Cardiac septum (tissue), 1 donor: ENCODE measurements at regions not wholly inside any gene's neighbourhood (a gene's known extent, or its start where the extent isn't known, plus 50 kb on each side); places are given as distances from the start of the nearest gene placed in this dataset.

Experiments
- DNase-seq: peaks from one replicate; pipeline ENCODE4 v3.0.0-alpha.2; 2020; ENCODE audit warnings: low spot score
- intact Hi-C: fragments of 100-400 bp; cut with DNase I; formaldehyde crosslinking; loops from one replicate; pipeline ENCODE4 v1.14.0; 2022
- donor health status: DM: no; HTN: no; CAD: no.

DNA sequence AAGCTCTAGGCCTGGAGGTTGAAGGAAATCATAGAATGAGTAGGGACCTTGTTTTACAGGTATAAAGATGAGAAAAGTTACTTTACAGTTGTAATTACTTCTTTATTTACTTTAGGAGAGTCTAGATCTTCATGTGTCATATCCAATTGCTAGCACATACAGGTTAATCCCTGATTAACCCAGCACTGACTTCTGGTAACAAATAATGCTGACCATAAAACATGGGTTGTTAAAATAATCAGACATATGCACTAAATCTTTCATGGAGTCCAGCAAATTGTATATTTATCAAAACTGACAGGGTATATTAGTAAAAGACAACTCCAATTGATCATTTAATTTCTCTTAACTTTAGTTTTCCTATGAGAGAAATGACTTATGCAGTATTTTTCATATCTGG is 245.2 kb downstream of the NFKBIZ start:
- DNase-seq, result no peak
- intact Hi-C loops, result no loop called here

DNA sequence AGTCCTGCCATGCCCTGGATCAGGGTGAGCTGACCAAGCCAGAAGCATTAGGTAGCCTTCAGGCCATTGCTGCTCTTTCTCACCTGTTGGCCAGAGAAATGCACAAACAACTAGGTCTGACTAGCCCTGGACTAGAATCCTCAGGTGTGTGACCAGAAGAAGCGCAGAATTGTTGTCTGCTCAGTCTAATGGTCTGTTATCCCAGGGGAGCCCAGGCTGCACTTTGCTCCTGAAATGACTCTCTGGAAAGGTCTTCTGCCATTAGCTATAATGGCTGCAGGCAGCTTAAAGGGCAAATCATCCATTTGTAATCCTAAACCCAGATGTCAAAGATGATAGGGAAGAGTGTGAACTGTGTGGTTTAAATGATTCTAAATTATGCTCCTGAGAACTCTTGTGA is 246.1 kb downstream of the NFKBIZ start:
- intact Hi-C loops, result no loop called here
- DNase-seq, result no peak

DNA sequence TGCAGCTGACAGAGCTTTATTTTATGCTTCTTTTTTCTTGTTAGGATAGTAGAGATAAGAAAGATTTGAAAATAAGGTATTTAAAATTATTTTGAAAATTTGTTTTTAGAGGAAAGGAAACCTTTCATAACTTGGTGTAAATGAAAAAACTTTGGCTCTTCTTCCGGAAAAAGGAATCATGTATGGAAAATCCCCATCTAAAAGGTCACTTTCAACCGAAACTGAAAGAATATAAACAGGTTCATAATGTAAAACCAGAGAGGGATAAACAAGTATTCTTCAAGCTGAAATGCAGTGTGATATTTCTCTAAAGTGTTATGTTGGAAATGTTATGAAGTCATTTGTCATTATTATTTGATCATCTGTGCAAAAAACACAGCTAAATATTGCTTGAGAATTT is 246.8 kb downstream of the NFKBIZ start:
- intact Hi-C loops, result no loop called here
- DNase-seq, result no peak

DNA sequence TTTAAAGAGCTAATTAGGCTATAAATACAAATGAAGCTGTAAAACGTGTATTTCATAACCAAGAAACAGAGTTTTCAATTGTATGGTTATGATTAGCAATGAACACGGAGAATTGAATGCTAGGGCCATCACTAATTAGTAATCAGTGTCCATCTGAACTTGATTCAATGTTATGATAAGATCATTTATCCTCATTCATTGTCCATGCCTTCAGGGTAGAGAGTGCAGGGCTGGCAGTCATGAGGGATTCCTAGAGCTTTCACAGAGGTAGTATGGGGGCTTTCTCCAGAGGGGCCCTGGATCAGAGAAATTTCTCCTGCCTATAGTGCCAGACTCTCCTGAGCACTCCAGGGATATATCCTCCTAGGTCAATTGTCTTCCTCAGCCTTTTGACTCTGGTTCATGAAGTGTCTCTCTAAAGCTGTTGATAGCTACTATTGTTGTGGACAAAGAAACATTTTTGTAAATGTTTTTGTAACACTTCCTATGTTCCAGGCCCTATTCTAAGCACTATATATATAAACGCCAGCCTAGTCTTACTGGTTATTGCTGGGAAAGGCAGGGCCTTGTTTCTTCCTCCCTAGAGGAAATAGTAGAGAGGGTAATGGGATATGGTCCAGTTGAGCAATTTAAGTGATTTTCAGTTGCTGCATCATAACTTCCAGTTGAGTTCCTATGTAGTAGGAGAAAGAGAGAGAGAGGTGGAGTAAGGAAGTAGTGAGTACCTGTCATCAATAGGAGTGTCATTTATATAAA is 249.0 kb downstream of the NFKBIZ start:
- DNase-seq, result no peak
- intact Hi-C loops, result no loop called here

DNA sequence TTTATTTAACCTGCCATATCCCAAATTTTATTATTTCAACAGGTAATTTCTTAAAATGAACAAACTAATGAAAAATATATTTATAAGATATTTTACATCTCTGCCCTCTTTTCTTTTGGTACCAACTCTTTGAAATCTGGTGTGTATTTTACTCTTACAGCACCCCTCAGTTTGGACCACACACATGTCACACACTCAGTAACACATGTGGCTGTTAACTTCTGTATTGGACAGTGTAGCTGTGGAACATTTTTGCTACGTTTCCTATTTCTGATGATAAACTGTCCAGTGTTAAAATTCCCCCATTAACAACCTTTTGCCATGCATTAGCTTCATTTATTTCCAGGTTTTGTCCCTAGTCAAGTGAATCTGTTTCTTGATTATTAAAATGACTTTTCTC is 250.6 kb downstream of the NFKBIZ start:
- intact Hi-C loops, result no loop called here
- no peak for DNase-seq

DNA sequence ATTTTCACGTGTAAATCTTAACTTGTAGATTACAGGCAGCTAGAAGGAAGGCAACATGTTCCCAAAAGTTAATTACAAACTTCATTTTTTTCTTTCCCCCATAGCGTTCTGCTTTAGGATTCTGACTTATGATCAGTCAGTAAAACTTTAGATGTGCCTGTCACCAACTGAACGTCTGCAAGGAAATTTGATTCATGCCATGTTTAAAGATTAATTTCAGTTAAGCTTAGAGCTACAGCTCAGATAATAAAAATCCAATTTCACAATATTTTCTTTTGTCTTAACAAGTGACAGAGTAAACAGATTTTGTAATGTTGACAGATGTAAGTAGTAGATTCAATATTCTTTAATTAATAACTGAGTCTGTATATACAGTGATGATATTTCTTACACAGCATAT is 253.1 kb downstream of the NFKBIZ start:
- intact Hi-C loops, result no loop called here
- DNase-seq, result no peak

DNA sequence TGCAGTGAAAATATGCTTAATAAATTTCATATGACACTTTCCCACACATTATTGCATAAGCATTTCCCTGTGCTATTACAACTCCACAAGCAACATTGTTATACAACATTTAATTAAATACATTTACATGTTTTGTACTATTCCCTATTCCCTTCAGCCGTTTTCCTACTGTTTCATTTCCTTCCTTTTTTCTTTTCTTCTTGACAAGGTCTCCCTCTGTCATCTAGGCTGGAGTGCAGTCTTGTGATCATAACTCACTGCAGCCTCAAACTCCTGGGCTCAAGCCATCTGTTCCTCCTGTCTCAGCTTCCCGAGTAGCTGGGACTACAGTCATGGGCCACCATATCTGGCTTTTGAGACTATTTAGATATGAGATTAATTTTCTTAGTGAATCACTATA is 254.7 kb downstream of the NFKBIZ start:
- no peak for DNase-seq
- intact Hi-C loops, result no loop called here

DNA sequence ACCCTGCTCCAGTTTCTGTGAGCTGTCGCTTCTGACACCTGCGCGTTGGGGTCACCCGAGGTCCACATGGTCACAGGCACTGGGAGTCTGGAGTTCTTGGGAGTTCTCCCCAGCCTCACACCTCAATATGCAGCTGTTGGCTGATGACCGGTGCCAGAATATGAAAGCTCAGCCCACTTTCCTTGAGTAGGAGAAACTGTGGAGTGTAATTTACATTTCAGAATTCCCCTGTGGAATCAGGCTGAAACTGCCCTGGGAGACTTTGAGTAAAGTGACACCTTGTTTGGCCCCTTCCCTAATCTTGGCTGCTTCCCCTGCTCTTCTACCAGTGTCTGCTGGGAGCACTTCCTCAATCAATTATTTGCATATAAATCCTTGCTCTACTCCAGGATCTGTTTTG is 255.9 kb downstream of the NFKBIZ start:
- DNase-seq, result no peak
- intact Hi-C loops, result no loop called here

DNA sequence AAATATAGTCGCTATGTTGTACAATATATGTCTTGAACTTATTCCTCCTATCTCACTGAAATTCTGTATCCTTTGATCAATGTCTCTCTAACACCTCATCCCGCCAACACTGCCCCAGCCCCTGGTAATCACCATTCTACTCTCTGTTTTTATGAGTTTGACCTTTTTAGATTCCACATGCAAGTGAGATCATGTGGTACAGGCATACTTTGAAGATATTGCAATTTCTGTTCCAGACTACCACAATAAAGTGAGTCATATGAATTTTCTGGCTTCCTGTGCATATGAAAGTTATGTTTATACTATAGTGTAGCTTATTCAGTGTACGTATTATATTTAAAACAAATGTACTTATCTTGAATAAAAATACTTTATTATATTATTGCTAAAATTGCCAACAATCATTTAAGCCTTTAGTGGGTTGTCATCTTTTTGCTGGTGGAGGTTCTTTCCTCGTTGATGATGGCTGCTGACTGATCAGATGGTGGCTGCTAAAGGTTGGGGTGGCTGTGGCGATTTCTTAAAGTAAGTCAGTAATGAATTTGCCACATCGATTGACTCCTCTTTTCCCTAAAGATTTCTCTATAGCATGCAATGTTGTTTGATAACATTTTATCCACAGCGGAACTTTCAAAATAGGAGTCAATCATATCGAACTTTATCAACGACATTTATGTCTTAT is 257.2 kb downstream of the NFKBIZ start:
- no peak for DNase-seq
- intact Hi-C loops, result no loop called here

DNA sequence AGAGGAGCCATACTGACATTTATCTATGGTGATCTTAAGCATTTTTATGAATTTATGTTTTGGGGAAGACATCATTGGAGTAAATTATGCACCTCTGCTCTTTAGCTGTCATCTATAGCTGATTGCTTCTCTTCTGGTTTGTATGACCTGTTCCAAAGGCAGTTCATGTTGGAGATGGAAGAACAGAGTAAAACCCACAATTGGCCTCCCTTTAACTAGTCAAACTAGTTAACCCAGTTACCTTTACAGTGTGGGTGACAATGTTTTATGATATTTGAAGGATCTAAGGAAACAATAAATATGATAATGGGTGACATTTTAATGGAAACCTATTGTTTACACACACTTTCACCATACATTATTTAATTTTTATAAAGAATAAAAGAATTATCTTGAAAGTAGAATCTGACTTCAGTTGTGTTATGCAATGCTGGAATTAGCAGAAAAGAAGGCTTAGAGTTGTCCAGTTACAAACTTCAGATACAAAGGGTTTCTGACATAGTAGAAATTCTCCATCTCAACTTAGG is 263.5 kb downstream of the NFKBIZ start:
- intact Hi-C loops, result no loop called here
- DNase-seq, result no peak

DNA sequence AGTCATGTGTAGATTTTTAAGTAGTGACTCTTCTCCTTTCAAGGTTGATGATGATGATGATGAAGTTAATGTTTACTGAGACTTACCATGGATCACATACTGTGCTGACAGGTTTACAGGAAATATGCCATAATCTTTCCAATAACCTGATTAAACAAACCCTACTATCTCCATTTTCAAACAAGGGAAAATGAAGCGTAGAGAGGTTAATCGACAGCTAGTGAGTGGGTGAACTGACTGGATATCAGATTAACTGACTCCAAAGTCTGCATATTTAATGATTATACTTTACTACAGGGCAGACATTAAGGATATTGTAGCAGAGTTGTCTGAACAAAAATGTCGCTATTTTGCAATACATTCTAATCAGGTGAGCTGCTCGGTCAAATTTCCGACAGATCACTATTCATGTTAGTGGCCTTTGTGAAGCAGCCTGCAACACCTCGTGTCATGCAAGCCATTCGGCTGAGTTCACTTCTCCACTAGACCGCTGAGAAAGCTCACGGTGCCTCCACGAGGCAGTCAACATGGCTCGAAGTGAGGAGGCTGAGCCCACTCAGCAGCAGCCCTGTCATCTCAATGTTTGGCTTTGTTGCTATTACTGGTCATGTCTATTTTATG is 264.2 kb downstream of the NFKBIZ start:
- no peak for DNase-seq
- intact Hi-C loops, result no loop called here

DNA sequence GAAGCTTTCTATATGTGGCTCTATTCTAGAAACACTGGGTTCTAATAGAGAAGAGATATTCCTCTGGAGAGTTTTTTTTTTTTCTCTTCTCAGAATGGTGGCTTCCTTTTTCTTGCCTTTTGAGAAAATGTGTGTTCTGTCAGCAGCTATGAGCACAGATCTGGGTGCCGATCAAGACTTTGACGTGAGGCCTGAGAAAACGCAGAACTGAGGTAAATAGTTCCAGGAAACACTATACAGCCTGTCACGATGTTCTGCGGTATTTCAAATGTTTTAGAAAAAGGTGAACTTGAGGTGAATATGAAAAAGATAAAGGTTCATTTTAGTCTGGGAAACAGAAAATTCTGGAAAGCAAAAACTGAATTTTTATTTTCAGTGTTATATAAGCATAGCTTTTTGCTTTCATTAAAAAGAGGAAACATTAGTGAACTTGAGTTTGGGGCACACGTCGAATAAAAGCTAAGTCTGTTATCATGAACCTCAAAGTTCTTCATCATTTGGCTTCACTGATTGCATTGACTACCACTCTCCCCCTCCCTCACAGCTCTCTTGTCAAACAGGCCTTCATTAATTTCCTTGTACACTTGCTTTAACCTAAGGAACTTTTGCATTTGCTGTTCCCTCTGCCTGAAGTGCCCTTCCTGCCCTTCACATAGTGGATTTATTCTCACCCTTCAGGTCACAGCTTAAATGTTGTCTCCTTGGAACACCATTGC is 265.1 kb downstream of the NFKBIZ start:
- no peak for DNase-seq
- intact Hi-C loops, result no loop called here

DNA sequence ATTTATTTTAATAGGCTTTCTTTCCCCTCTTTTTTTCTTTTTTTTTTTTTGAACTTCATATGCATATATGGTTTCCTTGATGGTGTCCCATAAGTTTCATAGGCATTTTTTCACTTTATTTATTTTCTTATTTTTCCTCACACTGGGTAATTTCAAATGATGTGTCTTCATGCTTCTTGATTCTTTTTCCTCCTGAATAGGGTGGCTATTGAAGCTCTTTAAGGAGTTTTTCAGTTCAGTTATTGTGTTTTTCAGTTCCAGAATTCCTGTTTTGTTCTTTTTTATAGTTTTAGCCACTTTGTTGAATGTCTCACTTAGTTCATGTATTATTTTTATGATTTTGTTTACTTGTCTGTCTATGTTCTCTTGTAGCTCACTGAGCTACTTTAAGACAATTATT is 273.2 kb downstream of the NFKBIZ start:
- intact Hi-C loops, result no loop called here
- no peak for DNase-seq

DNA sequence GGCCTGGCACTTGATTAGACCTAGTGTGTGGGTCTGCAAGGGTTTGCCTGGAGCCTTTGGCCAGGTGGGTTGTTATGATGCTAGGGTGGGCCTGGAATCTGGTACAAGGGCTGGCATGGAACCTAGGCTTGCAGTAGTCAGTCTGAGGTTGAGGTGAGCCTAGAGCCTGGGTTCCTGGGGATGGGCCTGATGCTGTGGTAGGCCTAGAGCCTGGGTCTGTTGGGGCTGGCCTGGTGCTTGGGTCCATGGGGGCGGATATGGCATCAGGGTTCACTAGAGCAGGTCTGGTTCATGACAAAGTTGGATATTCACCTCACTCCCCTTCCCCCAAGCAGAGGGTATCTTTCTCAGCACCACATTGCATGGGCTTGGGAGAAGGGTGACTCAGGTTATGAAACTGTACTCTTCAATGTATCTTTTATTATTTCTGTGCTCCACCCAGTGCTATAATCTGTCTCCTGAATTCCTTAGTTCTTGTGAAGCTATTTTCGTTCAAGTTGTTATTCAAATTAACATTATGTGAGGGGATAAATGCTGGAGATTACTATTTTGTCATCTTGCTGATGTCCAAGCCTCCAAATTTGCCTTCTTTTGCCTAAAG is 274.4 kb downstream of the NFKBIZ start:
- intact Hi-C loops, result no loop called here
- no peak for DNase-seq

DNA sequence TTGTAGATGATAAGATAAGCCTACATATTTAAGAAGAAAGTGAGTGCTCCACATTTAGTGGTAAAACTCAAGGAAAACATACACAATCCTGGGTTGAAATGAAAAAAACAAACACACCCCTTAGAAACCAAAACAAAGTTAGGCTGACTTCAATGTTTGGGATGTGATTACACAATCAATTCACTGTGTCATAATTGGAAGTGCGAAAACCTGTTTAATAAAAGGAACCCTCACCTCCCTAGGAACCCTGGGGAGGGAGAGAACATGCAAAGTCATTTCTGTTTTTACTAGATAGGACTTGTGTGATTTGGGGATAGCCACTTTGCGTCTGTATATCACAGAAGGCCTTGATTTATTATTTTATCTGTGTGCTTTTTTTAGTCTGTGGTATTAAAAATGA is 275.0 kb downstream of the NFKBIZ start:
- DNase-seq, result no peak

DNA sequence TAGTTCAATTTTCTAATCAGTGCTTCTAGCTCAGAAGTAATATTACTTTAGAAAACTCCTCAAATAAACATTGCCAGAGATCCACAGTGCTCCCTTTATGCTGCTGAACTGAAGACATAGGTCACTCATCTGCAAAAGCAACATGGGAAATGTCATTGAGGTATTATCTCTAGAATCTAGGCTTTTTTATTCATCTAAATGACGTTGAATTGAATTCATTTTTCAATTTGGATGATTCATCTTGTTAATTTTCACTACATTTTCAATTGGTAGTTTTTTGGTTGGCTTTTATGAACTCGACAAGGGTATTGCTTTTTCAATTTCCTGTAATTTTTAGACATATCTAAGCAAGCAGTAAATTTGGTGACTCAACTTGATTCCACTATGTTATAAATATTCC is 275.4 kb downstream of the NFKBIZ start:
- intact Hi-C loops, result no loop called here
- no peak for DNase-seq

More for the DNA sequence above, 275.0 kb downstream of the NFKBIZ start:
- intact Hi-C loops, result no loop called here

DNA sequence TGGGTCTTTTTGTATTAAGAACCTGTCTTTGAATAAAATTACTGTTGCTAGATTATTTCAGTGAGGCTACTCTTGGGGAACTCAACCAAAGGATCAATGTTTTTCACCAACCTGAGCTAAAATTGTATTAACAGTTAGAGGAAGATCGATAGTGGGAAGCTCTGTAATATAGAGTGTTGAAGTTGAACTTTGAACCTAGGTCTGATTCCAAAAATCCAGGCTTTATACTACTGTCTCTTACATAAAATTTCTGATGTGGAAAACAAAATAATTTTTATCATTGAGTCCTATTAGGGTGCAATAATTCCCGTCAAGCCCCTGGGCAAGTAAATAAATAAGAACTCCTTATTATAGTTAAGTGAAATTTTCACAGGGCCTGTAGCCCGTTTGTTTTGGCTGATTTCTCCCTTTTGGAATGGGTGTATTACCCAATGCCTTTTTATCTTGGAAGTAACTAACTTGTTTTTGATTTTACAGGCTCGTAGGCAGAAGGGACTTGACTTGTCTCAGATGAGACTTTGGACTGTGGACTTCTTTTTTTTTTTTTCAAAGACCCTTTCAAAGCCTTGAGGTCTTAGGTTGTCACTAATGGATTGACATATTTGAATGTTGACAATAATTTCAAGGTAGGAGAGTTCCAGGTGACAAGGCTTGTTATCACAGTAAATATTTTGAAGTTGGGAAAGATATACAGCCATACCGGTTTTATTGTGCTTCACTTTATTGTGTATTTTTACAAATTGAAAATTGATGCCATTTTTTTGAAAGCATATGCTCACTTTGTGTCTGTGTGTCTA is 276.1 kb downstream of the NFKBIZ start:
- intact Hi-C loops, result no loop called here

DNA sequence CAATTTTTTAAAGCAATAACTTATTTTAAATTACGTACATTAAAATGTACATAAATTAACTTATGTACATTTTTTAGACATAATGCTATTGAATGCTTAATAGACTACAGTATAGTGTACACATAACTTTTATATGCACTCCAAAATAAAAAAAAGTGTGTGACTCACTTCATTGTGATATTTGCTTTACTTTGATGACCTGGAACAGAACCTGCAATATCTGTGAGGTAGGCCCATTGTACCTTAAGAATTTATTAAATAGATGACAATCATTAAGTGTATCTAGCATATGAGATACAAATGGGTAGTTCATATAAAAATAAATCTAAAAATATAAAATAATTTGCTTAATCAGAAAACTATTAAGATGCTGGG is 276.7 kb downstream of the NFKBIZ start:
- intact Hi-C loops, result no loop called here

More for the DNA sequence above, 276.1 kb downstream of the NFKBIZ start:
- DNase-seq, result no peak

More for the DNA sequence above, 276.7 kb downstream of the NFKBIZ start:
- no peak for DNase-seq
